IMR-90 (cell line): ENCODE measurements at regions not wholly inside any gene's neighbourhood (a gene's known extent, or its start where the extent isn't known, plus 50 kb on each side); places are given as distances from the start of the nearest gene placed in this dataset.

Experiments used
- ATAC-seq: fragments of 200-7000 bp; cut with Tn5 transposase; 2 replicates; pipeline ENCODE4 v1.9.1; 2020; ENCODE audit warnings: low read depth, mild to moderate bottlenecking, moderate library complexity
- BruUV-seq: library from RNA; stranded (reverse); fragments of 400-500 nt; replicated peaks from 2 replicates; lab custom pipeline; 2021; lab: Mats Ljungman, UMichigan
- CTCF ChIA-PET: fragments of 300-600 bp; formaldehyde crosslinking; extraction: SDS; loops from one replicate; lab custom pipeline; 2021; ENCODE audit warnings: antibody characterized with exemption; lab: Yijun Ruan, JAX
- POLR2A ChIA-PET: fragments of 300-600 bp; sonication (Branson Sonifier 250); formaldehyde crosslinking; loops from one replicate; lab custom pipeline; 2022; ENCODE audit warnings: antibody characterized with exemption; ENCODE audit not compliant: unreplicated experiment; lab: Charles Lee
- DNase-seq: peaks from one replicate; pipeline ENCODE4 v3.0.0; 2013
- H2AFZ ChIP-seq: replicated peaks from 2 replicates; pipeline ENCODE3; 2013; ENCODE audit warnings: low read length, mild to moderate bottlenecking; ENCODE audit not compliant: poor library complexity
- H2AK5ac ChIP-seq: 2 replicates; pipeline ENCODE4 v1.6.1; 2013; ENCODE audit warnings: low read depth, low read length, inconsistent platforms
- H2AK9ac ChIP-seq: replicated peaks from 2 replicates; pipeline ENCODE3; 2013; ENCODE audit warnings: mild to moderate bottlenecking, low read depth, low read length, moderate library complexity; ENCODE audit not compliant: poor library complexity
- H2BK120ac ChIP-seq: 2 replicates; pipeline ENCODE4 v1.6.1; 2013; ENCODE audit warnings: low read depth, low read length, inconsistent platforms
- H2BK15ac ChIP-seq: 3 replicates; pipeline ENCODE4 v1.6.1; 2013; ENCODE audit warnings: low read depth, low read length, inconsistent platforms
- H2BK20ac ChIP-seq: 2 replicates; pipeline ENCODE4 v1.6.1; 2013; ENCODE audit warnings: low read depth, mild to moderate bottlenecking, inconsistent platforms, low read length, moderate library complexity
- H2BK5ac ChIP-seq: 2 replicates; pipeline ENCODE4 v1.6.1; 2013; ENCODE audit warnings: mild to moderate bottlenecking, low read depth, low read length, inconsistent platforms; ENCODE audit not compliant: poor library complexity, severe bottlenecking
- H3K14ac ChIP-seq: replicated peaks from 2 replicates; pipeline ENCODE4 v1.6.1; 2013; ENCODE audit warnings: low read depth, low read length, inconsistent platforms
- H3K18ac ChIP-seq: 2 replicates; pipeline ENCODE4 v1.6.1; 2013; ENCODE audit warnings: low read depth, low read length, control low read depth
- H3K23ac ChIP-seq: 2 replicates; pipeline ENCODE4 v1.6.1; 2013; ENCODE audit warnings: low read depth, low read length, inconsistent platforms
- H3K27ac ChIP-seq: 2 replicates; pipeline ENCODE4 v1.5.1; 2013; ENCODE audit warnings: mild to moderate bottlenecking, control low read depth, low read length; ENCODE audit not compliant: insufficient read depth
- H3K27me3 ChIP-seq: 2 replicates; pipeline ENCODE4 v1.6.1; 2013; ENCODE audit warnings: low read length; ENCODE audit not compliant: control insufficient read depth, insufficient read depth
- H3K36me3 ChIP-seq: 2 replicates; pipeline ENCODE4 v1.6.1; 2013; ENCODE audit warnings: low read length, mixed read lengths; ENCODE audit not compliant: control insufficient read depth, insufficient read depth
- H3K4ac ChIP-seq: 2 replicates; pipeline ENCODE4 v1.6.1; 2013; ENCODE audit warnings: low read depth, low read length, inconsistent platforms
- H3K4me1 ChIP-seq: 2 replicates; pipeline ENCODE4 v1.6.1; 2013; ENCODE audit warnings: low read length, mixed read lengths; ENCODE audit not compliant: control insufficient read depth, insufficient read depth
- H3K4me2 ChIP-seq: 2 replicates; pipeline ENCODE4 v1.6.1; 2013; ENCODE audit warnings: low read depth, mild to moderate bottlenecking, control low read depth, low read length, moderate library complexity
- H3K4me3 ChIP-seq: 2 replicates; pipeline ENCODE4 v1.5.1; 2013; ENCODE audit warnings: low read depth, mild to moderate bottlenecking, control low read depth, low read length, moderate library complexity; ENCODE audit not compliant: insufficient read depth
- H3K56ac ChIP-seq: 2 replicates; pipeline ENCODE4 v1.6.1; 2013; ENCODE audit warnings: low read length, inconsistent platforms; ENCODE audit not compliant: insufficient read depth; ENCODE audit errors: extremely low read depth
- H3K79me1 ChIP-seq, 2 experiments: 2 replicates each; pipeline ENCODE4 v1.6.1; 2013; ENCODE audit warnings: low read length in 2 of 2, inconsistent platforms in 1 of 2, low read depth in 1 of 2
- H3K9ac ChIP-seq: 2 replicates; pipeline ENCODE4 v1.6.1; 2013; ENCODE audit warnings: low read depth, low read length, control low read depth
- H3K9me1 ChIP-seq: 2 replicates; pipeline ENCODE4 v1.6.1; 2013; ENCODE audit warnings: low read length, inconsistent platforms; ENCODE audit not compliant: insufficient read depth
- H3K9me3 ChIP-seq: 2 replicates; pipeline ENCODE4 v1.6.1; 2013; ENCODE audit warnings: low read length; ENCODE audit not compliant: control insufficient read depth, insufficient read depth
- H4K20me1 ChIP-seq: 2 replicates; pipeline ENCODE4 v1.6.1; 2013; ENCODE audit warnings: low read length, inconsistent platforms; ENCODE audit not compliant: insufficient read depth
- H4K5ac ChIP-seq: 2 replicates; pipeline ENCODE4 v1.6.1; 2013; ENCODE audit warnings: mild to moderate bottlenecking, low read depth, low read length, control low read depth
- H4K8ac ChIP-seq, 2 experiments: 2 replicates each; pipeline ENCODE4 v1.6.1; 2013; ENCODE audit warnings: low read depth in 2 of 2, low read length in 2 of 2, control low read depth in 1 of 2, inconsistent platforms in 1 of 2
- H4K91ac ChIP-seq: 2 replicates; pipeline ENCODE4 v1.6.1; 2013; ENCODE audit warnings: low read depth, low read length, inconsistent platforms; ENCODE audit not compliant: insufficient read depth
- ELK1 ChIP-seq: fragments of 150-350 bp; IDR thresholded peaks from 2 replicates; pipeline ENCODE4 v1.6.1; 2016; ENCODE audit warnings: low read depth, mild to moderate bottlenecking, low read length, moderate library complexity, borderline replicate concordance
- WGBS, 2 experiments: methylation state at CpG; one replicate each; pipeline versions ENCODE4 v1.1.5 to v1.1.7; 2013; ENCODE audit warnings: missing lambda C conversion rate in 2 of 2; ENCODE audit not compliant: insufficient read length in 1 of 2; ENCODE audit errors: extremely low coverage in 2 of 2; 5-methylcytosine and 5-hydroxymethylcytosine counted together
- dilution Hi-C: fragments of 300-500 bp; cut with HindIII; formaldehyde crosslinking; loops from one replicate; pipeline ENCODE4 v1.14.3; 2018; ENCODE audit warnings: low sequenced_read_pairs; ENCODE audit not compliant: unreplicated experiment
- in situ Hi-C: fragments of 300-500 bp; cut with MboI; formaldehyde crosslinking; loops from 3 replicates; pipeline ENCODE4 v1.14.3; 2019; ENCODE audit warnings: low sequenced_read_pairs, inconsistent platforms, mixed read lengths
- intact Hi-C: fragments of 100-400 bp; cut with micrococcal nuclease; formaldehyde crosslinking; loops from 2 replicates; pipeline ENCODE4 v1.10.0; 2022

- Histone ChIP-seq H3K23ac (no peak overlapping the region), H4K91ac (no peak overlapping the region), H3K9ac (no peak overlapping the region), H3K4me1 (no peaks in the 10 kb centered on the region), H3K9me3 (peaks cover 3% of the 10 kb centered on the region; the same call in 1 of the 2 replicates), H3K79me1 (no peaks in the 10 kb centered on the region), H3K4me3 (no peak overlapping the region), H3K18ac (no peak overlapping the region), H3K27me3 (peaks cover 25% of the 10 kb centered on the region), H3K4me2 (no peak overlapping the region), H4K8ac (no peak overlapping the region), H4K20me1 (no peaks in the 10 kb centered on the region), H2AK5ac (no peak overlapping the region), H2BK5ac (no peak overlapping the region), H3K9me1 (no peaks in the 10 kb centered on the region), H2AFZ (no peak overlapping the region), H3K4ac (no peak overlapping the region), H3K36me3 (no peaks in the 10 kb centered on the region), H4K5ac (no peak overlapping the region), H2BK120ac (no peak overlapping the region), H2BK20ac (no peak overlapping the region), H2AK9ac (no peak overlapping the region), H3K56ac (no peak overlapping the region), H3K27ac (no peak overlapping the region), H3K14ac (no peak overlapping the region), H2BK15ac (no peak overlapping the region)
- intact Hi-C loops = loop anchor here (10.0 kb wide), 2 partner anchors 566 to 624 kb away; partner anchors contain the start of gene PLXNC1
- no peak for ATAC-seq
- no TSS peak for BruUV-seq
- CTCF ChIA-PET = interaction anchor here (0.7 kb wide), 1 partner anchor 1818 kb away, joined by 3 read pairs; no protein-coding TSS in a partner anchor
- TF ChIP-seq ELK1 = no peak
- dilution Hi-C loops = no loop called here
- DNase-seq = no peak
- WGBS, 2 experiments = 90% methylated on average over 2 of the region's 8 CpGs; no CpG with 5 or more reads in 1 of the 2 experiments
- POLR2A ChIA-PET = no interaction called here
- in situ Hi-C loops = loop anchor here (25.0 kb wide), 1 partner anchor 632 kb away; the partner anchor contains the start of gene PLXNC1
These were observed 118.7 kb upstream of the TMCC3 start for GRCh38 chr12:94769047-94769420.
